ENCODE measurements at regions not wholly inside any gene's neighbourhood (a gene's known extent, or its start where the extent isn't known, plus 50 kb on each side); places are given as distances from the start of the nearest gene placed in this dataset.

DNA sequence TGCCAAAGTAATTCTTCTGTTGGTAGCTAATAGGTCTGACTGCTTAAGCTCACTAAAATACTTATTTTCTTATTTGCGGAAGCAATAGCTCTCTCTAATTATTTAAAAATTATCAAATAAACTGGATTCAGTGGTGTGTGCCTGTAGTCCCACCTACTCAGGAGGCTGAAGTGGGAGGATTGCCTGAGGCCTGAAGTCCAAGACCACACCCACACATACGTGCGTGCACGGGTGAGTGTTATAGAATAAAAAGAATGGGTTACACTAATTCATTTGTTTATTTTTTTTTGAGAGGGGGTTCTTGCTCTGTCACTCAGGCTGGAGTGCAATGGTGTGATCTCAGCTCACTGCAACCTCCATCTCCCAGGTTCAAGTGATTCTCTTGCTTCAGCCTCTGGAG, 94.2 kb upstream of the HNRNPU start:
- Histone ChIP-seq H3K4me1 (peaks cover 8% of the 10 kb centered on the region), H3K4me3 (no peak overlapping the region), H3K36me3 (no peaks in the 10 kb centered on the region), H3K27me3 (no peaks in the 10 kb centered on the region), H3K9me3 (no peaks in the 10 kb centered on the region), H3K27ac (no peak overlapping the region)
- intact Hi-C loops (cut with DNase I) = no loop called here
- ATAC-seq = no peak
- TF ChIP-seq, protein P1, sequence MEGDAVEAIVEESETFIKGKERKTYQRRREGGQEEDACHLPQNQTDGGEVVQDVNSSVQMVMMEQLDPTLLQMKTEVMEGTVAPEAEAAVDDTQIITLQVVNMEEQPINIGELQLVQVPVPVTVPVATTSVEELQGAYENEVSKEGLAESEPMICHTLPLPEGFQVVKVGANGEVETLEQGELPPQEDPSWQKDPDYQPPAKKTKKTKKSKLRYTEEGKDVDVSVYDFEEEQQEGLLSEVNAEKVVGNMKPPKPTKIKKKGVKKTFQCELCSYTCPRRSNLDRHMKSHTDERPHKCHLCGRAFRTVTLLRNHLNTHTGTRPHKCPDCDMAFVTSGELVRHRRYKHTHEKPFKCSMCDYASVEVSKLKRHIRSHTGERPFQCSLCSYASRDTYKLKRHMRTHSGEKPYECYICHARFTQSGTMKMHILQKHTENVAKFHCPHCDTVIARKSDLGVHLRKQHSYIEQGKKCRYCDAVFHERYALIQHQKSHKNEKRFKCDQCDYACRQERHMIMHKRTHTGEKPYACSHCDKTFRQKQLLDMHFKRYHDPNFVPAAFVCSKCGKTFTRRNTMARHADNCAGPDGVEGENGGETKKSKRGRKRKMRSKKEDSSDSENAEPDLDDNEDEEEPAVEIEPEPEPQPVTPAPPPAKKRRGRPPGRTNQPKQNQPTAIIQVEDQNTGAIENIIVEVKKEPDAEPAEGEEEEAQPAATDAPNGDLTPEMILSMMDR (IDR thresholded peaks at IDR 0.05) = no peak
- DNase-seq = no peak

DNA sequence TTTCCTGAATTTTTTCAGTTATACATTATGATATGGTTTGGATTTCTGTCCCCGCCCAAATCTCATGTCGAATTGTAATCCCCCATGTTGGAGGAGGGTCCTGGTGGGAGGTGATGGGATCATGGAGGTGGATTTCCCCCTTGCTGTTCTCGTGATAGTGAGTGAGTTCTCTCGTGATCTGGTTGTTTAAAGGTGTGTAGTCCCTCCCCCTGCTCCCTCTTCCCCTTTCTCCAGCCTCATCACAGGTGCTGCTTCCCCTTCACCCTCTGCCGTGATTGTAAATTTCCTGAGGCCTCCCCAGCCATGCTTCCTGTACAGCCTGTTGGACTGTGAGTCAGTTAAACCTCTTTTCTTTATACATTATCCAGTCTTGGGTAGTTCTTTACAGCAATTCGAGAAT, 93.2 kb upstream of the HNRNPU start:
- H3K36me3 ChIP-seq = no peaks in the 10 kb centered on the region
- DNase-seq (no peak), ATAC-seq (no peak)
- H3K27me3 ChIP-seq = no peaks in the 10 kb centered on the region
- no peak overlapping the region for H3K4me3 ChIP-seq
- no peaks in the 10 kb centered on the region for H3K9me3 ChIP-seq
- TF ChIP-seq, protein P1 (IDR thresholded peaks at IDR 0.05) = no peak
- intact Hi-C loops (cut with DNase I) = no loop called here
- no peak overlapping the region for H3K27ac ChIP-seq
- no peaks in the 10 kb centered on the region for H3K4me1 ChIP-seq

DNA sequence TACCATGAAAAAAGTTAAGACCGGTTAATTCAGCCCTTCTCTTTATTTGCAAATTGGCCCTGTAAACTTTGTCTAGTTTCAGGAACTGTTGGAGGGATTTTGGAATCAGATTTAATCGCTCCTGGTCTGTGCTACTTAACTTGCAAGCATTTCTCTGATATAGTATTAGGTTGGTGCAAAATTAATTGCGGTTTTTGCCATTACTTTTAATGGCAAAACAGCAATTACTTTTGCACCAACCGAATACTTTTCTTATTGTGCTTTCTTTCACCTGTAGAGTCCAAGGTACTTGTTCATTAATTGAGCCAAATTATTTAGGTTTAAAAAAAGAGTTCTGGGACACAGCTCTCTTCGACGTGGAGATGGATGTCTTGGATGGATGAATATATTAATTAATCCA, 92.8 kb upstream of the HNRNPU start:
- no peaks in the 10 kb centered on the region for H3K36me3 ChIP-seq
- TF ChIP-seq, protein P1 (IDR thresholded peaks at IDR 0.05) = no peak

DNA sequence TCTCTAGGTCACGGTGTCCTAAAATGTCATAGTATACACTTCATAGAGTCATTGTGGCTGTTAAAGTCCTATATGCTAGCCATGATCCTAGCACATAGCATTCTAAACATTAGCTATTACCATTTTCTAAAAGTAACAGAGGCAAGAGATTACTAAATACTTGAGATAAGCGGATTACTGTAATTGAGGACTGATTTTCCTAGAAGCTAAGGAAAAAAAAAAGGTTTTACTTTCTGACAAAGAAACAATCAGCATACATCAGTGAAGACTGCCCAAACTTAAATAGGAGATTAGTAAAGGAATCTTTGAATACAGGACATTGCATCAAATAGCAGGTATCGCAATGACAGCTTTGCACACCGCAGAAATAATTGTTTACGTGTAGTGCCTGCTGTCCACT, 91.3 kb upstream of the HNRNPU start:
- Histone ChIP-seq H3K27me3 (no peaks in the 10 kb centered on the region), H3K9me3 (no peaks in the 10 kb centered on the region), H3K36me3 (no peaks in the 10 kb centered on the region), H3K4me1 (no peaks in the 10 kb centered on the region), H3K4me3 (no peak overlapping the region), H3K27ac (no peak overlapping the region)
- no peak for DNase-seq
- intact Hi-C loops (cut with DNase I) = no loop called here
- TF ChIP-seq, protein P1 (IDR thresholded peaks at IDR 0.05) = no peak
- no peak for ATAC-seq

More for the DNA sequence above, 92.8 kb upstream of the HNRNPU start:
- Histone ChIP-seq H3K27me3 (no peaks in the 10 kb centered on the region), H3K4me3 (no peak overlapping the region), H3K27ac (no peak overlapping the region), H3K9me3 (no peaks in the 10 kb centered on the region), H3K4me1 (no peaks in the 10 kb centered on the region)
- no peak for DNase-seq
- intact Hi-C loops (cut with DNase I) = no loop called here
- ATAC-seq = no peak

DNA sequence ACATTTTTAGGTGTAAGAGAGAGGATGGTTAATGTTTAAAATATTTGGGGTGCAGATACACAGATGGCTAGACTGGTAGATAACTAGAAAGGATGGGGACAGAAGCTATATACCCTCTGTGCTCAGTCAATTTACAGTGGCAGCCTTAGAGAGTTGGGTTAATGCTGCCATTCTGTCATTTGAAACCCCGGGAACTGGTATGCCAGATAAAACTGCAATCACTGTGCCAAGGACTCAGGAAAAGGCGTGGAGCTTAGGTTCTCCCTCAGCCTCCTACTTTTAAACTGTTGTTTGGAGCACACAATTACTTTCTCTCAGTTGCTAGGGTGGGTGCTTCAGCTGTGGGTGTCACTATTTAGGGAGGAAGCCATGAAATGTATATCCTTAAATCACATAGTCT, 90.0 kb upstream of the HNRNPU start:
- DNase-seq (no peak), ATAC-seq (no peak)
- no peak overlapping the region for H3K27ac ChIP-seq
- no peaks in the 10 kb centered on the region for H3K36me3 ChIP-seq
- H3K4me1 ChIP-seq = no peaks in the 10 kb centered on the region
- H3K27me3 ChIP-seq = no peaks in the 10 kb centered on the region
- TF ChIP-seq, protein P1 (IDR thresholded peaks at IDR 0.05) = no peak
- no peaks in the 10 kb centered on the region for H3K9me3 ChIP-seq
- intact Hi-C loops (cut with DNase I) = no loop called here
- no peak overlapping the region for H3K4me3 ChIP-seq

DNA sequence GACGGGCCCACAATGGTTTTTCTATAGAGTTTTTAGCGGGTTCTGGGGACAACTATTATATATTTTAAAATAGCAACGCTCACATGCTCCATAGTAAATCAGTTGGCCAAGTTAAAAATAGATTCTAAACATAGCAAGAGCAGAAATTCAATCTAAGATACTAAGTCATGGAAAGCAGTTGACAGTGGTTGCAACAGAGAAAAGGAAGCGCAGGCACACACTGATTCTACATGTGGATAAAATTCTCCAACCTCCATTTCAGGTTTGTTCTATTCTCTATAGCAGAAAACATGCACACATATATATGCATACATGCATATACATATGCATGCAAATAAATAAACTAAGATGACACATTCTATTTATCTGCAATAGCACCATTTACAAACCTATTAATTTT, 89.6 kb upstream of the HNRNPU start:
- H3K4me3 ChIP-seq = no peak overlapping the region
- DNase-seq (no peak), ATAC-seq (no peak)
- TF ChIP-seq, protein P1 (IDR thresholded peaks at IDR 0.05) = no peak
- no peaks in the 10 kb centered on the region for H3K9me3 ChIP-seq
- no peak overlapping the region for H3K27ac ChIP-seq
- no peaks in the 10 kb centered on the region for H3K27me3 ChIP-seq
- no peaks in the 10 kb centered on the region for H3K4me1 ChIP-seq
- no peaks in the 10 kb centered on the region for H3K36me3 ChIP-seq
- intact Hi-C loops (cut with DNase I) = no loop called here
